GM12878 (cell line): ENCODE measurements at regions not wholly inside any gene's neighbourhood (a gene's known extent, or its start where the extent isn't known, plus 50 kb on each side); places are given as distances from the start of the nearest gene placed in this dataset.

Experiments used
- ATAC-seq: fragments of 200-7000 bp; cut with Tn5 transposase; 3 replicates; pipeline ENCODE4 v1.9.1; 2020; ENCODE audit warnings: mild to moderate bottlenecking, moderate library complexity
- BruUV-seq: library from RNA; stranded (reverse); fragments of 400-500 nt; replicated peaks from 2 replicates; lab custom pipeline; 2021; lab: Mats Ljungman, UMichigan
- CTCF ChIA-PET: fragments of 300-600 bp; sonication (Branson Sonifier 250); formaldehyde crosslinking; extraction: SDS; loops from one replicate; lab custom pipeline; 2021; ENCODE audit warnings: inconsistent platforms; lab: Yijun Ruan, JAX
- POLR2A ChIA-PET: fragments of 350-600 bp; formaldehyde crosslinking; extraction: SDS; loops from one replicate; lab custom pipeline; 2021; ENCODE audit warnings: inconsistent platforms; lab: Charles Lee
- RAD21 ChIA-PET: fragments of 300-600 bp; sonication (Branson Sonifier 250); formaldehyde crosslinking; loops from one replicate; lab custom pipeline; 2023; ENCODE audit warnings: antibody characterized with exemption; ENCODE audit not compliant: unreplicated experiment; lab: Charles Lee
- SMC1A ChIA-PET: fragments of 300-600 bp; sonication (Branson Sonifier 250); formaldehyde crosslinking; loops from one replicate; lab custom pipeline; 2023; ENCODE audit not compliant: unreplicated experiment, uncharacterized antibody; lab: Charles Lee
- DNase-seq: peaks from one replicate; pipeline ENCODE4 v3.0.0-alpha.2; 2011; ENCODE audit warnings: low read depth, low spot score
- FAIRE-seq: peaks from 3 replicates; lab custom pipeline; 2011; peaks lifted over from hg19 to GRCh38; lab: Jason Lieb, UNC
- H2AFZ ChIP-seq: 2 replicates; pipeline ENCODE4 v1.6.0; 2011; ENCODE audit warnings: low read depth, low read length, control low read depth; ENCODE audit not compliant: control insufficient read depth
- H3K27ac ChIP-seq: 2 replicates; pipeline ENCODE4 v1.5.1; 2011; ENCODE audit warnings: control low read depth; ENCODE audit not compliant: control insufficient read depth, insufficient read depth
- H3K27me3 ChIP-seq, 2 experiments: replicated peaks in 1 of 2; 2 replicates each; pipeline versions ENCODE4 v1.6.0 to v1.6.1; 2011; ENCODE audit warnings: low read length in 1 of 2; ENCODE audit not compliant: control insufficient read depth in 2 of 2, insufficient read depth in 2 of 2
- H3K36me3 ChIP-seq, 2 experiments: 2 replicates each; pipeline ENCODE4 v1.5.1; 2011; ENCODE audit warnings: low read length in 1 of 2; ENCODE audit not compliant: control insufficient read depth in 2 of 2, insufficient read depth in 2 of 2
- H3K4me1 ChIP-seq: 2 replicates; pipeline ENCODE4 v1.6.1; 2011; ENCODE audit warnings: mild to moderate bottlenecking, low read length, moderate library complexity, mixed read lengths; ENCODE audit not compliant: control insufficient read depth, insufficient read depth
- H3K4me2 ChIP-seq: 2 replicates; pipeline ENCODE4 v1.6.0; 2011; ENCODE audit warnings: control low read depth; ENCODE audit not compliant: control insufficient read depth, insufficient read depth
- H3K4me3 ChIP-seq: fragments of 200-600 bp; sonication (generic); 2 replicates; pipeline ENCODE4 v1.5.1; 2016
- H3K79me2 ChIP-seq: 2 replicates; pipeline ENCODE4 v1.6.0; 2011; ENCODE audit warnings: low read length; ENCODE audit not compliant: control insufficient read depth, insufficient read depth
- H3K9ac ChIP-seq: 2 replicates; pipeline ENCODE4 v1.8.0; 2011; ENCODE audit warnings: low read length, control low read depth, mixed read lengths; ENCODE audit not compliant: control insufficient read depth, insufficient read depth
- H3K9me3 ChIP-seq: replicated peaks from 3 replicates; pipeline ENCODE4 v1.5.1; 2011; ENCODE audit warnings: mild to moderate bottlenecking, low read length; ENCODE audit not compliant: control insufficient read depth, insufficient read depth
- H4K20me1 ChIP-seq: 2 replicates; pipeline ENCODE4 v1.6.0; 2011; ENCODE audit not compliant: control insufficient read depth, insufficient read depth
- ATF2 ChIP-seq: IDR thresholded peaks from 2 replicates; pipeline ENCODE4 v1.6.1; 2012; ENCODE audit warnings: low read length, inconsistent platforms
- ATF3 ChIP-seq: IDR thresholded peaks from 2 replicates; pipeline ENCODE4 v1.6.1; 2011; ENCODE audit warnings: low read depth, mild to moderate bottlenecking, low read length, moderate library complexity, borderline replicate concordance; ENCODE audit errors: extremely low read depth
- CBFB ChIP-seq: IDR thresholded peaks from 2 replicates; pipeline ENCODE4 v1.6.1; 2016; ENCODE audit warnings: antibody characterized with exemption, low read depth
- CREB1 ChIP-seq: IDR thresholded peaks from 2 replicates; pipeline ENCODE4 v1.6.1; 2012; ENCODE audit warnings: low read depth, mild to moderate bottlenecking, inconsistent platforms
- CREM ChIP-seq: IDR thresholded peaks from 2 replicates; pipeline ENCODE4 v1.6.1; 2014; ENCODE audit warnings: antibody characterized with exemption, low read depth
- EGR1 ChIP-seq, 2 experiments: IDR thresholded peaks; 1 replicate in 1 of 2; 2 replicates in 1 of 2; pipeline ENCODE4 v1.6.1; 2011 to 2012; ENCODE audit warnings: low read depth in 2 of 2, low read length in 2 of 2, borderline replicate concordance in 1 of 2, mild to moderate bottlenecking in 1 of 2, moderate library complexity in 1 of 2
- ELK1 ChIP-seq: IDR thresholded peaks from 2 replicates; pipeline ENCODE4 v1.6.1; 2012; ENCODE audit warnings: low read depth, low read length, improper control_type of control experiment
- EP300 ChIP-seq, 2 experiments: fragments of 150-350 bp in 1 of 2; IDR thresholded peaks; 2 replicates each; pipeline ENCODE4 v1.6.1; 2011 to 2012; ENCODE audit warnings: low read depth in 2 of 2, low read length in 2 of 2, borderline replicate concordance in 1 of 2, improper control_type of control experiment in 1 of 2, inconsistent platforms in 1 of 2; ENCODE audit not compliant: control insufficient read depth in 1 of 2
- ESRRA ChIP-seq: IDR thresholded peaks from 2 replicates; pipeline ENCODE4 v1.6.1; 2012; ENCODE audit warnings: mild to moderate bottlenecking, low read length, improper control_type of control experiment
- ETV6 ChIP-seq, 2 experiments: fragments of 450-650 bp in 1 of 2; IDR thresholded peaks in 1 of 2; conservative IDR thresholded peaks in 1 of 2; 2 replicates each; pipeline ENCODE4 v1.6.1; 2014; ENCODE audit warnings: antibody characterized with exemption in 1 of 2, borderline replicate concordance in 1 of 2, low read depth in 1 of 2, mild to moderate bottlenecking in 1 of 2, moderate library complexity in 1 of 2
- EZH2 ChIP-seq: IDR thresholded peaks from 2 replicates; pipeline ENCODE4 v1.6.1; 2012; ENCODE audit warnings: low read depth, mild to moderate bottlenecking, control low read depth, inconsistent platforms, low read length, borderline replicate concordance; ENCODE audit not compliant: control insufficient read depth
- LARP7 ChIP-seq: fragments of 450-650 bp; IDR thresholded peaks from 2 replicates; pipeline ENCODE4 v1.6.1; 2017; ENCODE audit warnings: mild to moderate bottlenecking
- MTA3 ChIP-seq: IDR thresholded peaks from 2 replicates; pipeline ENCODE4 v1.6.1; 2012; ENCODE audit warnings: low read length, inconsistent platforms, borderline replicate concordance
- USF2 ChIP-seq: IDR thresholded peaks from 2 replicates; pipeline ENCODE4 v1.6.1; 2011; ENCODE audit warnings: low read depth, low read length, improper control_type of control experiment, borderline replicate concordance
- YBX1 ChIP-seq: fragments of 450-650 bp; IDR thresholded peaks from 2 replicates; pipeline ENCODE4 v1.6.1; 2016; ENCODE audit warnings: antibody characterized with exemption
- ZBTB40 ChIP-seq: fragments of 450-650 bp; IDR thresholded peaks from 2 replicates; pipeline ENCODE4 v1.6.1; 2016; ENCODE audit warnings: mild to moderate bottlenecking, moderate library complexity, borderline replicate concordance
- ZNF274 ChIP-seq: IDR thresholded peaks from one replicate; pipeline ENCODE4 v1.8.0; 2011; ENCODE audit not compliant: insufficient read length, insufficient read depth
- WGBS: methylation state at CpG from one replicate; pipeline ENCODE4 v1.1.6; 2016; ENCODE audit warnings: low lambda C conversion rate; ENCODE audit not compliant: insufficient replicate concordance, insufficient coverage; ENCODE audit errors: missing lambda C conversion rate; 5-methylcytosine and 5-hydroxymethylcytosine counted together
- in situ Hi-C: fragments of 300-500 bp; cut with MboI; formaldehyde crosslinking; loops from 9 replicates; pipeline ENCODE4 v1.14.3; 2018; ENCODE audit warnings: mixed read lengths
- intact Hi-C: fragments of 100-400 bp; cut with micrococcal nuclease; formaldehyde crosslinking; loops from one replicate; pipeline ENCODE4 v1.14.2; 2022; ENCODE audit not compliant: unreplicated experiment

GRCh38 chr3:191792580-191792979 lies 331.6 kb downstream of the PYDC2 start:
- DNase-seq, result no peak
- Histone ChIP-seq H3K9ac (no peak overlapping the region), H3K4me3 (no peak overlapping the region), H2AFZ (no peak overlapping the region), H3K36me3 (no peaks in the 10 kb centered on the region), H3K79me2 (no peaks in the 10 kb centered on the region), H3K27ac (no peak overlapping the region), H3K4me1 (no peaks in the 10 kb centered on the region), H3K27me3 (no peaks in the 10 kb centered on the region), H3K9me3 (no peaks in the 10 kb centered on the region; the same call in 2 of the 3 replicates), H3K4me2 (no peak overlapping the region), H4K20me1 (no peaks in the 10 kb centered on the region)
- ChIA-PET SMC1A (no interaction called here), CTCF (no interaction called here), POLR2A (no interaction called here), RAD21 (no interaction called here)
- no peak for TF ChIP-seq USF2
- no peak for TF ChIP-seq CREB1
- no peak for TF ChIP-seq ZNF274
- TF ChIP-seq EP300 (IDR thresholded peaks at IDR 0.05; ENCODE audit: borderline replicate concordance in 1 of 2, control insufficient read depth in 1 of 2, low read depth in 2 of 2, low read length in 2 of 2), result no peak
- no peak for TF ChIP-seq EZH2
- no peak for TF ChIP-seq ATF2
- TF ChIP-seq CBFB, result no peak
- TF ChIP-seq YBX1, result no peak
- no peak for TF ChIP-seq LARP7
- TF ChIP-seq ELK1, result no peak
- no peak for TF ChIP-seq MTA3
- TF ChIP-seq ETV6 (conservative IDR thresholded peaks at IDR 0.05 in 1 of 2, IDR thresholded peaks at IDR 0.05 in 1 of 2; ENCODE audit: borderline replicate concordance in 1 of 2, low read depth in 1 of 2), result no peak
- no peak for TF ChIP-seq CREM
- no peak for TF ChIP-seq ATF3
- TF ChIP-seq ZBTB40, result no peak
- no peak for TF ChIP-seq ESRRA
- TF ChIP-seq EGR1 (IDR thresholded peaks at IDR 0.05; ENCODE audit: borderline replicate concordance in 1 of 2, low read depth in 2 of 2, low read length in 2 of 2), result no peak
- no TSS peak for BruUV-seq
- intact Hi-C loops, result no loop called here
- FAIRE-seq, result no peak
- 2% methylated on average over 2 of the region's 2 CpGs for WGBS
- in situ Hi-C loops, result no loop called here
- ATAC-seq, result no peak
